Esophagus mucosa (tissue), 1 donor: ENCODE measurements at regions not wholly inside any gene's neighbourhood (a gene's known extent, or its start where the extent isn't known, plus 50 kb on each side); places are given as distances from the start of the nearest gene placed in this dataset.
"Not testable (repeated sequence)": the region's sequence is repeated elsewhere in the genome, so short reads cannot be mapped to it uniquely, and the experiment has no call there.

ENCODE experiments used
- ATAC-seq: fragments of 200-7000 bp; cut with Tn5 transposase; one replicate; pipeline ENCODE4 v1.9.1; 2020
- donor health status: DM: yes; HTN: yes; CAD: no.

- not testable (repeated sequence) for ATAC-seq
Observed at GRCh38 chr2:95686056-95686825, 94.4 kb downstream of the TRIM43 start.

- ATAC-seq: not testable (repeated sequence)
Observed at GRCh38 chr2:95687852-95688251, 96.1 kb downstream of the TRIM43 start.

GRCh38 chr2:95691210-95691609 is 99.4 kb downstream of the TRIM43 start:
- ATAC-seq: not testable (repeated sequence)

GRCh38 chr2:95693071-95693846 is 101.5 kb downstream of the TRIM43 start:
- ATAC-seq: not testable (repeated sequence)

GRCh38 chr2:95695613-95696012 is 103.8 kb downstream of the TRIM43 start:
- no peak for ATAC-seq

GRCh38 chr2:95698146-95698545 is 106.3 kb downstream of the TRIM43 start:
- no peak for ATAC-seq

GRCh38 chr2:95699201-95700184 is 107.7 kb downstream of the TRIM43 start:
- not testable (repeated sequence) for ATAC-seq

- ATAC-seq: peak; percentile 13
Observed at GRCh38 chr2:95700519-95700918, 108.7 kb downstream of the TRIM43 start.

- ATAC-seq: no peak
Observed at GRCh38 chr2:95702471-95702870, 110.7 kb downstream of the TRIM43 start.

- not testable (repeated sequence) for ATAC-seq
Observed at GRCh38 chr2:95707161-95707560, 115.4 kb downstream of the TRIM43 start.

- ATAC-seq: no peak
Observed at GRCh38 chr2:95707837-95708236, 116.0 kb downstream of the TRIM43 start.

- ATAC-seq: no peak
Observed at GRCh38 chr2:95709831-95710230, 118.0 kb downstream of the TRIM43 start.

GRCh38 chr2:95713470-95714177 is 121.8 kb downstream of the TRIM43 start:
- not testable (repeated sequence) for ATAC-seq

- ATAC-seq: not testable (repeated sequence)
Observed at GRCh38 chr2:95714398-95714797, 122.6 kb downstream of the TRIM43 start.

- ATAC-seq: no peak
Observed at GRCh38 chr2:95719473-95720060, 127.8 kb downstream of the TRIM43 start.

GRCh38 chr2:95721726-95722125 is 129.9 kb downstream of the TRIM43 start:
- ATAC-seq: no peak

- no peak for ATAC-seq
Observed at GRCh38 chr2:95722131-95722697, 130.4 kb downstream of the TRIM43 start.

GRCh38 chr2:95723627-95724210 is 131.9 kb downstream of the TRIM43 start:
- ATAC-seq: not testable (repeated sequence)

- not testable (repeated sequence) for ATAC-seq
Observed at GRCh38 chr2:95725191-95725590, 133.4 kb downstream of the TRIM43 start.

GRCh38 chr2:95725677-95726076 is 133.9 kb downstream of the TRIM43 start:
- not testable (repeated sequence) for ATAC-seq

GRCh38 chr2:95727420-95727819 is 135.6 kb downstream of the TRIM43 start:
- not testable (repeated sequence) for ATAC-seq
